ENCODE measurements at regions not wholly inside any gene's neighbourhood (a gene's known extent, or its start where the extent isn't known, plus 50 kb on each side); places are given as distances from the start of the nearest gene placed in this dataset.

DNA sequence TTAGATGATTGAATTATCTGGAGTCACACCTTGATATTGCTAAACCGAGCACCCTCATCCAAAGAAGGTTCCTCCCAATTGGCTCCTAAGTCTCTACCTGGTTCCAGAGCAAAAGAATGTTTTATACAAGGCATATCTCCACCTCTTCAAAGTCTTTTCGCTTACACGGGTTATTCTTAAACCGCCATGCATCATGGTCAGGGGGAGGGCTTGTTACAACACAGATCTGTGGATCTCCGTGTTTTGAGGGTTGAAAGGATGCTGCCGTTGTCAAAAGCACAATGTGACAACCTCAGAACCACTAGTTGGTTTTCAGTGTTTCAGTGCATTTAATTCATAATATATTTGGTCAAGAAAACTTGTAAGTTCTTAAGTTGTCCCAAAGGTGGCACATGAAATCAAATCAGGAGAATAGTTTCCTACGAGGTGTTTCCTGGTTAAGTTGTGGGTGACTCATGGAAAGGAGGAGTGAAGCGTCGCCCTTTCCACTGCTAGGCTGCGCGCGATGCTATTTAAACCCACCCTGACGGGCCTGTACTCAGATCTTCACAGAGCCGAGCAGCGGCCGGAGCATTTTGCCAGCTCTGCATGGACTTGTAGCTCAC lies 1531.6 kb upstream of the TPTE start:
- Histone ChIP-seq H3K27me3 (ENCODE audit: control insufficient read depth in 4 of 4, insufficient read depth in 4 of 4, low read length in 3 of 4) (peaks cover 3 to 10% (median 5%) of the 10 kb centered on the region in 4 donors), H3K4me3 (ENCODE audit: low read depth in 1 of 3, low read length in 3 of 3) (no peak overlapping the region), H3K9ac (ENCODE audit: low read depth in 1 of 2, low read length in 2 of 2) (no peak overlapping the region), H3K36me3 (ENCODE audit: control insufficient read depth in 4 of 4, insufficient read depth in 3 of 4, low read depth in 1 of 4, low read length in 3 of 4) (no peaks in the 10 kb centered on the region), H3K4me1 (ENCODE audit: control insufficient read depth in 4 of 4, insufficient read depth in 4 of 4, low read length in 3 of 4) (no peaks in the 10 kb centered on the region), H3K9me3 (ENCODE audit: control insufficient read depth in 4 of 4, low read length in 3 of 4) (peaks cover 0 to 16% (median 1%) of the 10 kb centered on the region in 4 donors), H3K27ac (ENCODE audit: low read depth in 1 of 2, low read length in 2 of 2) (no peak overlapping the region)
- DNase-seq (ENCODE audit: low spot score) = no peak
- TF ChIP-seq GABPA (IDR thresholded peaks at IDR 0.05 in 1 of 2, conservative IDR thresholded peaks at IDR 0.05 in 1 of 2) = no peak
- TF ChIP-seq EGR1 (IDR thresholded peaks at IDR 0.05; ENCODE audit: low read depth in 2 of 2) = no peak
- no peak for TF ChIP-seq HNF4A (conservative IDR thresholded peaks at IDR 0.05)
- no peak for TF ChIP-seq FOXA2 (IDR thresholded peaks at IDR 0.05)
- TF ChIP-seq, protein P1, sequence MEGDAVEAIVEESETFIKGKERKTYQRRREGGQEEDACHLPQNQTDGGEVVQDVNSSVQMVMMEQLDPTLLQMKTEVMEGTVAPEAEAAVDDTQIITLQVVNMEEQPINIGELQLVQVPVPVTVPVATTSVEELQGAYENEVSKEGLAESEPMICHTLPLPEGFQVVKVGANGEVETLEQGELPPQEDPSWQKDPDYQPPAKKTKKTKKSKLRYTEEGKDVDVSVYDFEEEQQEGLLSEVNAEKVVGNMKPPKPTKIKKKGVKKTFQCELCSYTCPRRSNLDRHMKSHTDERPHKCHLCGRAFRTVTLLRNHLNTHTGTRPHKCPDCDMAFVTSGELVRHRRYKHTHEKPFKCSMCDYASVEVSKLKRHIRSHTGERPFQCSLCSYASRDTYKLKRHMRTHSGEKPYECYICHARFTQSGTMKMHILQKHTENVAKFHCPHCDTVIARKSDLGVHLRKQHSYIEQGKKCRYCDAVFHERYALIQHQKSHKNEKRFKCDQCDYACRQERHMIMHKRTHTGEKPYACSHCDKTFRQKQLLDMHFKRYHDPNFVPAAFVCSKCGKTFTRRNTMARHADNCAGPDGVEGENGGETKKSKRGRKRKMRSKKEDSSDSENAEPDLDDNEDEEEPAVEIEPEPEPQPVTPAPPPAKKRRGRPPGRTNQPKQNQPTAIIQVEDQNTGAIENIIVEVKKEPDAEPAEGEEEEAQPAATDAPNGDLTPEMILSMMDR (IDR thresholded peaks at IDR 0.05; ENCODE audit: low read depth, low read length, missing input control) = no peak
- TF ChIP-seq, protein P2, sequence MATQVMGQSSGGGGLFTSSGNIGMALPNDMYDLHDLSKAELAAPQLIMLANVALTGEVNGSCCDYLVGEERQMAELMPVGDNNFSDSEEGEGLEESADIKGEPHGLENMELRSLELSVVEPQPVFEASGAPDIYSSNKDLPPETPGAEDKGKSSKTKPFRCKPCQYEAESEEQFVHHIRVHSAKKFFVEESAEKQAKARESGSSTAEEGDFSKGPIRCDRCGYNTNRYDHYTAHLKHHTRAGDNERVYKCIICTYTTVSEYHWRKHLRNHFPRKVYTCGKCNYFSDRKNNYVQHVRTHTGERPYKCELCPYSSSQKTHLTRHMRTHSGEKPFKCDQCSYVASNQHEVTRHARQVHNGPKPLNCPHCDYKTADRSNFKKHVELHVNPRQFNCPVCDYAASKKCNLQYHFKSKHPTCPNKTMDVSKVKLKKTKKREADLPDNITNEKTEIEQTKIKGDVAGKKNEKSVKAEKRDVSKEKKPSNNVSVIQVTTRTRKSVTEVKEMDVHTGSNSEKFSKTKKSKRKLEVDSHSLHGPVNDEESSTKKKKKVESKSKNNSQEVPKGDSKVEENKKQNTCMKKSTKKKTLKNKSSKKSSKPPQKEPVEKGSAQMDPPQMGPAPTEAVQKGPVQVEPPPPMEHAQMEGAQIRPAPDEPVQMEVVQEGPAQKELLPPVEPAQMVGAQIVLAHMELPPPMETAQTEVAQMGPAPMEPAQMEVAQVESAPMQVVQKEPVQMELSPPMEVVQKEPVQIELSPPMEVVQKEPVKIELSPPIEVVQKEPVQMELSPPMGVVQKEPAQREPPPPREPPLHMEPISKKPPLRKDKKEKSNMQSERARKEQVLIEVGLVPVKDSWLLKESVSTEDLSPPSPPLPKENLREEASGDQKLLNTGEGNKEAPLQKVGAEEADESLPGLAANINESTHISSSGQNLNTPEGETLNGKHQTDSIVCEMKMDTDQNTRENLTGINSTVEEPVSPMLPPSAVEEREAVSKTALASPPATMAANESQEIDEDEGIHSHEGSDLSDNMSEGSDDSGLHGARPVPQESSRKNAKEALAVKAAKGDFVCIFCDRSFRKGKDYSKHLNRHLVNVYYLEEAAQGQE (IDR thresholded peaks at IDR 0.05) = no peak
- no peak for TF ChIP-seq RXRA (IDR thresholded peaks at IDR 0.05)
- no peak for TF ChIP-seq HNF4G (IDR thresholded peaks at IDR 0.05)
- no peak for TF ChIP-seq FOXA1 (IDR thresholded peaks at IDR 0.05)
- TF ChIP-seq, protein P3, sequence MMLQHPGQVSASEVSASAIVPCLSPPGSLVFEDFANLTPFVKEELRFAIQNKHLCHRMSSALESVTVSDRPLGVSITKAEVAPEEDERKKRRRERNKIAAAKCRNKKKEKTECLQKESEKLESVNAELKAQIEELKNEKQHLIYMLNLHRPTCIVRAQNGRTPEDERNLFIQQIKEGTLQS (IDR thresholded peaks at IDR 0.05) = no peak
- no peak for TF ChIP-seq JUND (IDR thresholded peaks at IDR 0.05)
- TF ChIP-seq RAD21 (IDR thresholded peaks at IDR 0.05) = no peak
- TF ChIP-seq TAF1 (conservative IDR thresholded peaks at IDR 0.05) = no peak
- TF ChIP-seq NR2F2 (IDR thresholded peaks at IDR 0.05) = no peak
- no peak for TF ChIP-seq YY1 (IDR thresholded peaks at IDR 0.05)
- no peak for TF ChIP-seq SP1 (IDR thresholded peaks at IDR 0.05)
- TF ChIP-seq, protein P4, sequence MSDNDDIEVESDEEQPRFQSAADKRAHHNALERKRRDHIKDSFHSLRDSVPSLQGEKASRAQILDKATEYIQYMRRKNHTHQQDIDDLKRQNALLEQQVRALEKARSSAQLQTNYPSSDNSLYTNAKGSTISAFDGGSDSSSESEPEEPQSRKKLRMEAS (IDR thresholded peaks at IDR 0.05) = no peak
- TF ChIP-seq, protein P5, sequence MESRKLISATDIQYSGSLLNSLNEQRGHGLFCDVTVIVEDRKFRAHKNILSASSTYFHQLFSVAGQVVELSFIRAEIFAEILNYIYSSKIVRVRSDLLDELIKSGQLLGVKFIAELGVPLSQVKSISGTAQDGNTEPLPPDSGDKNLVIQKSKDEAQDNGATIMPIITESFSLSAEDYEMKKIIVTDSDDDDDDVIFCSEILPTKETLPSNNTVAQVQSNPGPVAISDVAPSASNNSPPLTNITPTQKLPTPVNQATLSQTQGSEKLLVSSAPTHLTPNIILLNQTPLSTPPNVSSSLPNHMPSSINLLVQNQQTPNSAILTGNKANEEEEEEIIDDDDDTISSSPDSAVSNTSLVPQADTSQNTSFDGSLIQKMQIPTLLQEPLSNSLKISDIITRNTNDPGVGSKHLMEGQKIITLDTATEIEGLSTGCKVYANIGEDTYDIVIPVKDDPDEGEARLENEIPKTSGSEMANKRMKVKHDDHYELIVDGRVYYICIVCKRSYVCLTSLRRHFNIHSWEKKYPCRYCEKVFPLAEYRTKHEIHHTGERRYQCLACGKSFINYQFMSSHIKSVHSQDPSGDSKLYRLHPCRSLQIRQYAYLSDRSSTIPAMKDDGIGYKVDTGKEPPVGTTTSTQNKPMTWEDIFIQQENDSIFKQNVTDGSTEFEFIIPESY (IDR thresholded peaks at IDR 0.05) = no peak
- 57% methylated on average over 16 of the region's 16 CpGs for WGBS
